ENCODE measurements at regions not wholly inside any gene's neighbourhood (a gene's known extent, or its start where the extent isn't known, plus 50 kb on each side); places are given as distances from the start of the nearest gene placed in this dataset.

- no peak for DNase-seq
- TF ChIP-seq POLR2A (IDR thresholded peaks at IDR 0.05; ENCODE audit: low read length) (no peak), GATA1 (IDR thresholded peaks at IDR 0.05; ENCODE audit: low read depth, low read length) (no peak)
Observed at GRCh38 chr11:79538775-79539174, 97.9 kb upstream of the TENM4 start.

GRCh38 chr11:79536155-79536917, 95.5 kb upstream of the TENM4 start:
- TF ChIP-seq POLR2A (IDR thresholded peaks at IDR 0.05; ENCODE audit: low read length) (no peak), GATA1 (IDR thresholded peaks at IDR 0.05; ENCODE audit: low read depth, low read length) (no peak)
- DNase-seq, result no peak

GRCh38 chr11:79535606-79536005, 94.8 kb upstream of the TENM4 start:
- DNase-seq, result no peak
- no peak for TF ChIP-seq POLR2A (IDR thresholded peaks at IDR 0.05; ENCODE audit: low read length)
- TF ChIP-seq GATA1 (IDR thresholded peaks at IDR 0.05; ENCODE audit: low read depth, low read length), result no peak

GRCh38 chr11:79525257-79525656, 84.4 kb upstream of the TENM4 start:
- no peak for DNase-seq
- no peak for TF ChIP-seq POLR2A (IDR thresholded peaks at IDR 0.05; ENCODE audit: low read length)

GRCh38 chr11:79522626-79523025, 81.8 kb upstream of the TENM4 start:
- no peak for DNase-seq
- TF ChIP-seq GATA1 (IDR thresholded peaks at IDR 0.05; ENCODE audit: low read depth, low read length) (no peak), POLR2A (IDR thresholded peaks at IDR 0.05; ENCODE audit: low read length) (no peak)

- TF ChIP-seq POLR2A (IDR thresholded peaks at IDR 0.05; ENCODE audit: low read length) (no peak), GATA1 (IDR thresholded peaks at IDR 0.05; ENCODE audit: low read depth, low read length) (no peak)
- no peak for DNase-seq
Observed at GRCh38 chr11:79520086-79520485, 79.3 kb upstream of the TENM4 start.

GRCh38 chr11:79515781-79516180, 75.0 kb upstream of the TENM4 start:
- no peak for DNase-seq

GRCh38 chr11:79514695-79515094, 73.9 kb upstream of the TENM4 start:
- TF ChIP-seq GATA1 (IDR thresholded peaks at IDR 0.05; ENCODE audit: low read depth, low read length) (no peak), POLR2A (IDR thresholded peaks at IDR 0.05; ENCODE audit: low read length) (no peak)
- DNase-seq, result no peak

More at GRCh38 chr11:79515781-79516180, 75.0 kb upstream of the TENM4 start:
- TF ChIP-seq POLR2A (IDR thresholded peaks at IDR 0.05; ENCODE audit: low read length) (no peak), GATA1 (IDR thresholded peaks at IDR 0.05; ENCODE audit: low read depth, low read length) (no peak)

GRCh38 chr11:79514290-79514689, 73.5 kb upstream of the TENM4 start:
- no peak for TF ChIP-seq GATA1 (IDR thresholded peaks at IDR 0.05; ENCODE audit: low read depth, low read length)
- no peak for TF ChIP-seq POLR2A (IDR thresholded peaks at IDR 0.05; ENCODE audit: low read length)
- no peak for DNase-seq

GRCh38 chr11:79512706-79513469, 72.1 kb upstream of the TENM4 start:
- DNase-seq, result no peak
- TF ChIP-seq POLR2A (IDR thresholded peaks at IDR 0.05; ENCODE audit: low read length), result no peak
- no peak for TF ChIP-seq GATA1 (IDR thresholded peaks at IDR 0.05; ENCODE audit: low read depth, low read length)

- DNase-seq, result no peak
- TF ChIP-seq GATA1 (IDR thresholded peaks at IDR 0.05; ENCODE audit: low read depth, low read length), result no peak
- no peak for TF ChIP-seq POLR2A (IDR thresholded peaks at IDR 0.05; ENCODE audit: low read length)
Observed at GRCh38 chr11:79510960-79511359, 70.1 kb upstream of the TENM4 start.

- no peak for DNase-seq
- no peak for TF ChIP-seq GATA1 (IDR thresholded peaks at IDR 0.05; ENCODE audit: low read depth, low read length)
- TF ChIP-seq POLR2A (IDR thresholded peaks at IDR 0.05; ENCODE audit: low read length), result no peak
Observed at GRCh38 chr11:79508461-79508860, 67.6 kb upstream of the TENM4 start.

- TF ChIP-seq GATA1 (IDR thresholded peaks at IDR 0.05; ENCODE audit: low read depth, low read length) (no peak), POLR2A (IDR thresholded peaks at IDR 0.05; ENCODE audit: low read length) (no peak)
- DNase-seq, result no peak
Observed at GRCh38 chr11:79507706-79508105, 66.9 kb upstream of the TENM4 start.

- TF ChIP-seq GATA1 (IDR thresholded peaks at IDR 0.05; ENCODE audit: low read depth, low read length) (no peak), POLR2A (IDR thresholded peaks at IDR 0.05; ENCODE audit: low read length) (no peak)
- DNase-seq, result peak in 1 of 2 experiments; percentile 3
Observed at GRCh38 chr11:79506734-79507344, 66.0 kb upstream of the TENM4 start.
